ENCODE measurements at regions not wholly inside any gene's neighbourhood (a gene's known extent, or its start where the extent isn't known, plus 50 kb on each side); places are given as distances from the start of the nearest gene placed in this dataset.
A peak's percentile ranks its signal among the peaks of the same experiment; 100 is the strongest.

DNA sequence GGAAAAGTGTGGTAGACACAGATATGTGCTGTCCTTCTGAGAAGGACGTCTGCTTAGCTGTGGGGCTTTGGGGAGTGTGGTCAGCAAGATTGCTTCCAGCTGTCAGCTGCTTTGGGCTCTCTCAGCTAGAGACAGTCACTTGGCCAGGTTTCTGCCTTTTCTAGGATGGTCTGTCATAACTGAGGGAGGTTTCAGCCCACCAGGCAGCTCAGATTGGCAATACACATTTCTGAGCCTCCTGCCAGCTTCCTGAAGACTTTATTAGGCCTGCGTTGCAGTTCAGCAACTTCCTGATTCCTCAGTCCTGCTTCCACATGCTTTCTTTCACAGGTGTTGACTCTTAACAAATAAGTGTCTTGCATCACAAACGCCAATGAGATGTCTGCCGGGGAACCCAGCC is 286.5 kb downstream of the SQOR start:
- no peaks in the 10 kb centered on the region for H3K27me3 Mint-ChIP-seq (ENCODE audit: low read depth)
- no peaks in the 10 kb centered on the region for H3K9me3 Mint-ChIP-seq
- CTCF ChIA-PET, result no interaction called here
- TF ChIP-seq, protein P1, sequence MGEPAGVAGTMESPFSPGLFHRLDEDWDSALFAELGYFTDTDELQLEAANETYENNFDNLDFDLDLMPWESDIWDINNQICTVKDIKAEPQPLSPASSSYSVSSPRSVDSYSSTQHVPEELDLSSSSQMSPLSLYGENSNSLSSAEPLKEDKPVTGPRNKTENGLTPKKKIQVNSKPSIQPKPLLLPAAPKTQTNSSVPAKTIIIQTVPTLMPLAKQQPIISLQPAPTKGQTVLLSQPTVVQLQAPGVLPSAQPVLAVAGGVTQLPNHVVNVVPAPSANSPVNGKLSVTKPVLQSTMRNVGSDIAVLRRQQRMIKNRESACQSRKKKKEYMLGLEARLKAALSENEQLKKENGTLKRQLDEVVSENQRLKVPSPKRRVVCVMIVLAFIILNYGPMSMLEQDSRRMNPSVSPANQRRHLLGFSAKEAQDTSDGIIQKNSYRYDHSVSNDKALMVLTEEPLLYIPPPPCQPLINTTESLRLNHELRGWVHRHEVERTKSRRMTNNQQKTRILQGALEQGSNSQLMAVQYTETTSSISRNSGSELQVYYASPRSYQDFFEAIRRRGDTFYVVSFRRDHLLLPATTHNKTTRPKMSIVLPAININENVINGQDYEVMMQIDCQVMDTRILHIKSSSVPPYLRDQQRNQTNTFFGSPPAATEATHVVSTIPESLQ (CRISPR knock-in tag; IDR thresholded peaks at IDR 0.05), result no peak
- TF ChIP-seq ETV6 (CRISPR knock-in tag; IDR thresholded peaks at IDR 0.05) (no peak), ZNF396 (CRISPR knock-in tag; IDR thresholded peaks at IDR 0.05; ENCODE audit: borderline replicate concordance) (no peak), ESRRA (CRISPR knock-in tag; IDR thresholded peaks at IDR 0.05; ENCODE audit: borderline replicate concordance) (no peak), ZNF121 (CRISPR knock-in tag; IDR thresholded peaks at IDR 0.05) (no peak), IRF2 (CRISPR knock-in tag; IDR thresholded peaks at IDR 0.05; ENCODE audit: borderline replicate concordance, low read depth) (no peak), RELA (CRISPR knock-in tag; IDR thresholded peaks at IDR 0.05; ENCODE audit: borderline replicate concordance) (no peak)
- TF ChIP-seq, protein P2, sequence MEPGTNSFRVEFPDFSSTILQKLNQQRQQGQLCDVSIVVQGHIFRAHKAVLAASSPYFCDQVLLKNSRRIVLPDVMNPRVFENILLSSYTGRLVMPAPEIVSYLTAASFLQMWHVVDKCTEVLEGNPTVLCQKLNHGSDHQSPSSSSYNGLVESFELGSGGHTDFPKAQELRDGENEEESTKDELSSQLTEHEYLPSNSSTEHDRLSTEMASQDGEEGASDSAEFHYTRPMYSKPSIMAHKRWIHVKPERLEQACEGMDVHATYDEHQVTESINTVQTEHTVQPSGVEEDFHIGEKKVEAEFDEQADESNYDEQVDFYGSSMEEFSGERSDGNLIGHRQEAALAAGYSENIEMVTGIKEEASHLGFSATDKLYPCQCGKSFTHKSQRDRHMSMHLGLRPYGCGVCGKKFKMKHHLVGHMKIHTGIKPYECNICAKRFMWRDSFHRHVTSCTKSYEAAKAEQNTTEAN (CRISPR knock-in tag; IDR thresholded peaks at IDR 0.05), result no peak
- TF ChIP-seq, protein P3, sequence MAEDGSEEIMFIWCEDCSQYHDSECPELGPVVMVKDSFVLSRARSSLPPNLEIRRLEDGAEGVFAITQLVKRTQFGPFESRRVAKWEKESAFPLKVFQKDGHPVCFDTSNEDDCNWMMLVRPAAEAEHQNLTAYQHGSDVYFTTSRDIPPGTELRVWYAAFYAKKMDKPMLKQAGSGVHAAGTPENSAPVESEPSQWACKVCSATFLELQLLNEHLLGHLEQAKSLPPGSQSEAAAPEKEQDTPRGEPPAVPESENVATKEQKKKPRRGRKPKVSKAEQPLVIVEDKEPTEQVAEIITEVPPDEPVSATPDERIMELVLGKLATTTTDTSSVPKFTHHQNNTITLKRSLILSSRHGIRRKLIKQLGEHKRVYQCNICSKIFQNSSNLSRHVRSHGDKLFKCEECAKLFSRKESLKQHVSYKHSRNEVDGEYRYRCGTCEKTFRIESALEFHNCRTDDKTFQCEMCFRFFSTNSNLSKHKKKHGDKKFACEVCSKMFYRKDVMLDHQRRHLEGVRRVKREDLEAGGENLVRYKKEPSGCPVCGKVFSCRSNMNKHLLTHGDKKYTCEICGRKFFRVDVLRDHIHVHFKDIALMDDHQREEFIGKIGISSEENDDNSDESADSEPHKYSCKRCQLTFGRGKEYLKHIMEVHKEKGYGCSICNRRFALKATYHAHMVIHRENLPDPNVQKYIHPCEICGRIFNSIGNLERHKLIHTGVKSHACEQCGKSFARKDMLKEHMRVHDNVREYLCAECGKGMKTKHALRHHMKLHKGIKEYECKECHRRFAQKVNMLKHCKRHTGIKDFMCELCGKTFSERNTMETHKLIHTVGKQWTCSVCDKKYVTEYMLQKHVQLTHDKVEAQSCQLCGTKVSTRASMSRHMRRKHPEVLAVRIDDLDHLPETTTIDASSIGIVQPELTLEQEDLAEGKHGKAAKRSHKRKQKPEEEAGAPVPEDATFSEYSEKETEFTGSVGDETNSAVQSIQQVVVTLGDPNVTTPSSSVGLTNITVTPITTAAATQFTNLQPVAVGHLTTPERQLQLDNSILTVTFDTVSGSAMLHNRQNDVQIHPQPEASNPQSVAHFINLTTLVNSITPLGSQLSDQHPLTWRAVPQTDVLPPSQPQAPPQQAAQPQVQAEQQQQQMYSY (CRISPR knock-in tag; IDR thresholded peaks at IDR 0.05), result no peak
- TF ChIP-seq, protein P4, sequence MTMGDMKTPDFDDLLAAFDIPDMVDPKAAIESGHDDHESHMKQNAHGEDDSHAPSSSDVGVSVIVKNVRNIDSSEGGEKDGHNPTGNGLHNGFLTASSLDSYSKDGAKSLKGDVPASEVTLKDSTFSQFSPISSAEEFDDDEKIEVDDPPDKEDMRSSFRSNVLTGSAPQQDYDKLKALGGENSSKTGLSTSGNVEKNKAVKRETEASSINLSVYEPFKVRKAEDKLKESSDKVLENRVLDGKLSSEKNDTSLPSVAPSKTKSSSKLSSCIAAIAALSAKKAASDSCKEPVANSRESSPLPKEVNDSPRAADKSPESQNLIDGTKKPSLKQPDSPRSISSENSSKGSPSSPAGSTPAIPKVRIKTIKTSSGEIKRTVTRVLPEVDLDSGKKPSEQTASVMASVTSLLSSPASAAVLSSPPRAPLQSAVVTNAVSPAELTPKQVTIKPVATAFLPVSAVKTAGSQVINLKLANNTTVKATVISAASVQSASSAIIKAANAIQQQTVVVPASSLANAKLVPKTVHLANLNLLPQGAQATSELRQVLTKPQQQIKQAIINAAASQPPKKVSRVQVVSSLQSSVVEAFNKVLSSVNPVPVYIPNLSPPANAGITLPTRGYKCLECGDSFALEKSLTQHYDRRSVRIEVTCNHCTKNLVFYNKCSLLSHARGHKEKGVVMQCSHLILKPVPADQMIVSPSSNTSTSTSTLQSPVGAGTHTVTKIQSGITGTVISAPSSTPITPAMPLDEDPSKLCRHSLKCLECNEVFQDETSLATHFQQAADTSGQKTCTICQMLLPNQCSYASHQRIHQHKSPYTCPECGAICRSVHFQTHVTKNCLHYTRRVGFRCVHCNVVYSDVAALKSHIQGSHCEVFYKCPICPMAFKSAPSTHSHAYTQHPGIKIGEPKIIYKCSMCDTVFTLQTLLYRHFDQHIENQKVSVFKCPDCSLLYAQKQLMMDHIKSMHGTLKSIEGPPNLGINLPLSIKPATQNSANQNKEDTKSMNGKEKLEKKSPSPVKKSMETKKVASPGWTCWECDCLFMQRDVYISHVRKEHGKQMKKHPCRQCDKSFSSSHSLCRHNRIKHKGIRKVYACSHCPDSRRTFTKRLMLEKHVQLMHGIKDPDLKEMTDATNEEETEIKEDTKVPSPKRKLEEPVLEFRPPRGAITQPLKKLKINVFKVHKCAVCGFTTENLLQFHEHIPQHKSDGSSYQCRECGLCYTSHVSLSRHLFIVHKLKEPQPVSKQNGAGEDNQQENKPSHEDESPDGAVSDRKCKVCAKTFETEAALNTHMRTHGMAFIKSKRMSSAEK (CRISPR knock-in tag; IDR thresholded peaks at IDR 0.05; ENCODE audit: borderline replicate concordance), result no peak
- TF ChIP-seq, protein P5, sequence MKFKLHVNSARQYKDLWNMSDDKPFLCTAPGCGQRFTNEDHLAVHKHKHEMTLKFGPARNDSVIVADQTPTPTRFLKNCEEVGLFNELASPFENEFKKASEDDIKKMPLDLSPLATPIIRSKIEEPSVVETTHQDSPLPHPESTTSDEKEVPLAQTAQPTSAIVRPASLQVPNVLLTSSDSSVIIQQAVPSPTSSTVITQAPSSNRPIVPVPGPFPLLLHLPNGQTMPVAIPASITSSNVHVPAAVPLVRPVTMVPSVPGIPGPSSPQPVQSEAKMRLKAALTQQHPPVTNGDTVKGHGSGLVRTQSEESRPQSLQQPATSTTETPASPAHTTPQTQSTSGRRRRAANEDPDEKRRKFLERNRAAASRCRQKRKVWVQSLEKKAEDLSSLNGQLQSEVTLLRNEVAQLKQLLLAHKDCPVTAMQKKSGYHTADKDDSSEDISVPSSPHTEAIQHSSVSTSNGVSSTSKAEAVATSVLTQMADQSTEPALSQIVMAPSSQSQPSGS (CRISPR knock-in tag; IDR thresholded peaks at IDR 0.05; ENCODE audit: borderline replicate concordance, low read depth), result no peak
- TF ChIP-seq, protein P6, sequence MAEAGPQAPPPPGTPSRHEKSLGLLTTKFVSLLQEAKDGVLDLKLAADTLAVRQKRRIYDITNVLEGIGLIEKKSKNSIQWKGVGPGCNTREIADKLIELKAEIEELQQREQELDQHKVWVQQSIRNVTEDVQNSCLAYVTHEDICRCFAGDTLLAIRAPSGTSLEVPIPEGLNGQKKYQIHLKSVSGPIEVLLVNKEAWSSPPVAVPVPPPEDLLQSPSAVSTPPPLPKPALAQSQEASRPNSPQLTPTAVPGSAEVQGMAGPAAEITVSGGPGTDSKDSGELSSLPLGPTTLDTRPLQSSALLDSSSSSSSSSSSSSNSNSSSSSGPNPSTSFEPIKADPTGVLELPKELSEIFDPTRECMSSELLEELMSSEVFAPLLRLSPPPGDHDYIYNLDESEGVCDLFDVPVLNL (CRISPR knock-in tag; IDR thresholded peaks at IDR 0.05; ENCODE audit: borderline replicate concordance, low read depth), result no peak
- H3K36me3 Mint-ChIP-seq, result no peaks in the 10 kb centered on the region
- no peak overlapping the region for H3K27ac Mint-ChIP-seq
- POLR2A ChIA-PET, result no interaction called here
- ATAC-seq, result peak; percentile 57; the same call in 1 of the 2 replicates
- H3K4me1 Mint-ChIP-seq, result peaks cover 22% of the 10 kb centered on the region
- DNase-seq (ENCODE audit: low spot score), result no peak
- H3K4me3 Mint-ChIP-seq, result no peak overlapping the region

Data from WTC11 (cell line).